ENCODE measurements at regions not wholly inside any gene's neighbourhood (a gene's known extent, or its start where the extent isn't known, plus 50 kb on each side); places are given as distances from the start of the nearest gene placed in this dataset.

- TF ChIP-seq POLR2A (IDR thresholded peaks at IDR 0.05; ENCODE audit: low read depth, low read length) = no peak
- no peak for FAIRE-seq
- no peak for DNase-seq (ENCODE audit: insufficient read length, low spot score)
These were observed 2023.3 kb upstream of the PCDH20 start for GRCh38 chr13:63438951-63439350.

- no peak for DNase-seq (ENCODE audit: insufficient read length, low spot score)
- TF ChIP-seq POLR2A (IDR thresholded peaks at IDR 0.05; ENCODE audit: low read depth, low read length) = no peak
- FAIRE-seq = no peak
These were observed 2020.6 kb upstream of the PCDH20 start for GRCh38 chr13:63436325-63436668.

- FAIRE-seq (peak; percentile 96), DNase-seq (ENCODE audit: insufficient read length, low spot score) (peak; percentile 17)
- no peak for TF ChIP-seq POLR2A (IDR thresholded peaks at IDR 0.05; ENCODE audit: low read depth, low read length)
These were observed 2020.1 kb upstream of the PCDH20 start for GRCh38 chr13:63435667-63436324.

- FAIRE-seq = no peak
- no peak for TF ChIP-seq POLR2A (IDR thresholded peaks at IDR 0.05; ENCODE audit: low read depth, low read length)
- no peak for DNase-seq (ENCODE audit: insufficient read length, low spot score)
These were observed 2018.0 kb upstream of the PCDH20 start for GRCh38 chr13:63433546-63434150.

- DNase-seq (ENCODE audit: insufficient read length, low spot score) (no peak), FAIRE-seq (no peak)
- TF ChIP-seq POLR2A (IDR thresholded peaks at IDR 0.05; ENCODE audit: low read depth, low read length) = no peak
These were observed 2011.5 kb upstream of the PCDH20 start for GRCh38 chr13:63427170-63427569.

- no peak for FAIRE-seq
- no peak for TF ChIP-seq POLR2A (IDR thresholded peaks at IDR 0.05; ENCODE audit: low read depth, low read length)
- DNase-seq (ENCODE audit: insufficient read length, low spot score) = no peak
These were observed 2009.5 kb upstream of the PCDH20 start for GRCh38 chr13:63425131-63425530.

- TF ChIP-seq POLR2A (IDR thresholded peaks at IDR 0.05; ENCODE audit: low read depth, low read length) = no peak
- DNase-seq (ENCODE audit: insufficient read length, low spot score) (no peak), FAIRE-seq (no peak)
These were observed 2005.5 kb upstream of the PCDH20 start for GRCh38 chr13:63421123-63421522.

GRCh38 chr13:63420685-63421084, 2005.0 kb upstream of the PCDH20 start:
- DNase-seq (ENCODE audit: insufficient read length, low spot score) = no peak
- TF ChIP-seq POLR2A (IDR thresholded peaks at IDR 0.05; ENCODE audit: low read depth, low read length) = no peak
- no peak for FAIRE-seq

GRCh38 chr13:63414247-63414646, 1998.6 kb upstream of the PCDH20 start:
- FAIRE-seq = no peak
- no peak for DNase-seq (ENCODE audit: insufficient read length, low spot score)
- TF ChIP-seq POLR2A (IDR thresholded peaks at IDR 0.05; ENCODE audit: low read depth, low read length) = no peak

GRCh38 chr13:63409791-63410351, 1994.2 kb upstream of the PCDH20 start:
- DNase-seq (ENCODE audit: insufficient read length, low spot score) (no peak), FAIRE-seq (no peak)
- TF ChIP-seq POLR2A (IDR thresholded peaks at IDR 0.05; ENCODE audit: low read depth, low read length) = no peak

- FAIRE-seq (no peak), DNase-seq (ENCODE audit: insufficient read length, low spot score) (no peak)
- TF ChIP-seq POLR2A (IDR thresholded peaks at IDR 0.05; ENCODE audit: low read depth, low read length) = no peak
These were observed 1992.9 kb upstream of the PCDH20 start for GRCh38 chr13:63408331-63409189.

GRCh38 chr13:63403733-63404132, 1988.1 kb upstream of the PCDH20 start:
- FAIRE-seq (no peak), DNase-seq (ENCODE audit: insufficient read length, low spot score) (no peak)
- TF ChIP-seq POLR2A (IDR thresholded peaks at IDR 0.05; ENCODE audit: low read depth, low read length) = no peak

- no peak for TF ChIP-seq POLR2A (IDR thresholded peaks at IDR 0.05; ENCODE audit: low read depth, low read length)
- no peak for FAIRE-seq
- DNase-seq (ENCODE audit: insufficient read length, low spot score) = no peak
These were observed 1981.1 kb upstream of the PCDH20 start for GRCh38 chr13:63396746-63397145.

- DNase-seq (ENCODE audit: insufficient read length, low spot score) = no peak
- FAIRE-seq = no peak
- TF ChIP-seq POLR2A (IDR thresholded peaks at IDR 0.05; ENCODE audit: low read depth, low read length) = no peak
These were observed 1977.5 kb upstream of the PCDH20 start for GRCh38 chr13:63393112-63393511.

Data from H54 (cell line).